ENCODE measurements at regions not wholly inside any gene's neighbourhood (a gene's known extent, or its start where the extent isn't known, plus 50 kb on each side); places are given as distances from the start of the nearest gene placed in this dataset.

- no peak overlapping the region for H3K27ac ChIP-seq
- TF ChIP-seq ZFX (IDR thresholded peaks at IDR 0.05): no peak
- TF ChIP-seq, protein P1, sequence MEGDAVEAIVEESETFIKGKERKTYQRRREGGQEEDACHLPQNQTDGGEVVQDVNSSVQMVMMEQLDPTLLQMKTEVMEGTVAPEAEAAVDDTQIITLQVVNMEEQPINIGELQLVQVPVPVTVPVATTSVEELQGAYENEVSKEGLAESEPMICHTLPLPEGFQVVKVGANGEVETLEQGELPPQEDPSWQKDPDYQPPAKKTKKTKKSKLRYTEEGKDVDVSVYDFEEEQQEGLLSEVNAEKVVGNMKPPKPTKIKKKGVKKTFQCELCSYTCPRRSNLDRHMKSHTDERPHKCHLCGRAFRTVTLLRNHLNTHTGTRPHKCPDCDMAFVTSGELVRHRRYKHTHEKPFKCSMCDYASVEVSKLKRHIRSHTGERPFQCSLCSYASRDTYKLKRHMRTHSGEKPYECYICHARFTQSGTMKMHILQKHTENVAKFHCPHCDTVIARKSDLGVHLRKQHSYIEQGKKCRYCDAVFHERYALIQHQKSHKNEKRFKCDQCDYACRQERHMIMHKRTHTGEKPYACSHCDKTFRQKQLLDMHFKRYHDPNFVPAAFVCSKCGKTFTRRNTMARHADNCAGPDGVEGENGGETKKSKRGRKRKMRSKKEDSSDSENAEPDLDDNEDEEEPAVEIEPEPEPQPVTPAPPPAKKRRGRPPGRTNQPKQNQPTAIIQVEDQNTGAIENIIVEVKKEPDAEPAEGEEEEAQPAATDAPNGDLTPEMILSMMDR (conservative IDR thresholded peaks at IDR 0.05): no peak
Measured at GRCh38 chr3:153042088-153042487, 119.9 kb upstream of the RAP2B start.

DNA sequence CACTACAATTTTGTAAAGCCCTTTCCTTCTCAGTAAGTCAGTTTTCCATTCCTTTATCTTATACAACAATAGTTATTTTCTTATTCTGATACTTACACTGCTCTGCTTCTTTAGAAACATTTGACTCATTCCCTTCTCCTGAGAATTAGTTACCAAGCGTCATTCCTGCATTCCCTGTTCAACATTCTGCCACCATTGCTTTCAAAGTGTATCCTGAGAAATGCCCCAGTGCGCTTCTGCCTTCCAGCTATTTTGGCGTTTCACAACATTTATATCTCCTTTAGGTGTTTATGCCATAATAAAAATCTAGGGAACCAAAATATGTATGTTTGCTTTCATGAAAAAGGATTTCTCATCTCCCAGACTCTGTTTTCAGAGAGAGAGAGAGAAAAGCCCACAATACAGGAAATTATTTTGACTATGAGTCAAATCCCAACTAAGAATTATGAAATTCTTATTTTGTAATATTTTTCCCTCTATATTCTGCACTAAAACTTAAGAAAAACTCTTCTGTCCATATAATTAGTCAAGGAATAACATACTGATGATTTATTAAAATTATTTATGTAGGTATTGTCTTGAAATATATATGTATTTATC is 118.2 kb upstream of the RAP2B start:
- H3K27ac ChIP-seq: no peak overlapping the region
- TF ChIP-seq, protein P1 (conservative IDR thresholded peaks at IDR 0.05): no peak
- TF ChIP-seq ZFX (IDR thresholded peaks at IDR 0.05): no peak

DNA sequence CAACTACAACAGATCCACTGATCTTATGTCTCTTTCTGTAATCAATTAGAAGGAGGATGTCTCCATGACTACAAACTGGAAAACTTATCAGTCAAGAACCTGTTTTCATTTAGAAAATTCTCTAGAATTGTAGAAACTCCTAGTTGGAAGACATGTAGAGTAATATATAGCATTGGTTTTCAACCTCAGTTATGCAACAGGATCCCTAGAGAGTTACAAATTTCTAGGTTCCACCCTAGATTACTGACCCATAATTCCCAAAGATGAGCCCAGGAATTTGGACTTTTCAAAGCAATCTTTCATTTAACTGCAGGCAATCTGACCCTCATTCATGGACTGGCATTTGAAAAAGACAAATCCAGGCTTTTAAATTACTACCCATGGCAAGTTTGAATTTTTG is 116.9 kb upstream of the RAP2B start:
- no peak overlapping the region for H3K27ac ChIP-seq
- TF ChIP-seq ZFX (IDR thresholded peaks at IDR 0.05): no peak
- TF ChIP-seq, protein P1 (conservative IDR thresholded peaks at IDR 0.05): no peak

DNA sequence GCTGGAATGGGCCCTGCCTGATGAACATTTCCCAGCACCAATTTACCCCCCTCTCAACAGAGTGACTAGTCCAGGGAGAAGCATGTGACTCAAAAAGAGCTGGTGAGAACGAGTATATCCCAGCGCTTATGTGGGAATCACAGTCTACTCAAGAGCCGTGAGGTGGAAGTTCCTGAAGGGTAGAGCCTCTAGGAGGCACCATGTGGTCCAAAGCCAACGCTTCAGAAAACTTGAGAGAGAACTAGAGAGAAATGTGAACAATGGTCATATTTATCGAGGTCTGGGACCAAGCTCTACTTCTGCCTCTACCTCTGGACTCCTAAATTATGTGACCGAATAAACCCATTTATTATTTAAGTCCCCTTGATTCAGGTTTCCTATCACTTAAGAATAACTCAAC is 111.0 kb upstream of the RAP2B start:
- no peak overlapping the region for H3K27ac ChIP-seq
- TF ChIP-seq ZFX (IDR thresholded peaks at IDR 0.05): no peak
- TF ChIP-seq, protein P1 (conservative IDR thresholded peaks at IDR 0.05): no peak

DNA sequence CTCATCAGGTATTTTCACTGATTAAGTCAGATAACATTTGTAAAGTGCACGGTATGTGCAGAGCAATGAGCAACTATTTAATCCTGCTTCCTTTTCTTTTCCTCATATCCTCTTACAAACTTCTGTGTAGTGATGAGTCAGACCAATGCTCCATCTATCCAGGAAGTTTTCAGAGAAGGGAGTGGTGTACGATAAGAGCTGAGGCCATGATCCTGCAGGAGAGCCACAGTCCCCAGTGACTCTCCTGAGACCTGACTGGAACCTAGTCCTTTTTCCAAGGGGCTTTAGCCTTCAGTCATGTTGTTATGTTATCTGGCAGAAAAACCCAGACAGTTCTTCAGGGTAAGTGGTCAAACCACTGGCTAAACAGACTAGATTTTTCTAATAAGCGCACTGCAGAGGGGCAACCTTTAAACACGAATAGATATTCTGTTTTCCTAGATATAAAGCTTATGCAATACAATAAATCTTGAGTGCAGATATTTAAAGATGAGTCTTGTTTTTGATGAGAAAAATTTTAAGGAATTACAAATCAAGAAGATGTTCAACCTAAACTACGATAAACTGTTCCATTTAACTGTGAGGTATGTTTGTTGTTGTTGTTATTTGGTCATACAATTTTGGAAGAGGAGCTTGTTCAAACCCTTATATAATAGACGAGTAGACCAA is 110.5 kb upstream of the RAP2B start:
- H3K27ac ChIP-seq: no peak overlapping the region
- TF ChIP-seq ZFX (IDR thresholded peaks at IDR 0.05): no peak
- TF ChIP-seq, protein P1 (conservative IDR thresholded peaks at IDR 0.05): no peak

DNA sequence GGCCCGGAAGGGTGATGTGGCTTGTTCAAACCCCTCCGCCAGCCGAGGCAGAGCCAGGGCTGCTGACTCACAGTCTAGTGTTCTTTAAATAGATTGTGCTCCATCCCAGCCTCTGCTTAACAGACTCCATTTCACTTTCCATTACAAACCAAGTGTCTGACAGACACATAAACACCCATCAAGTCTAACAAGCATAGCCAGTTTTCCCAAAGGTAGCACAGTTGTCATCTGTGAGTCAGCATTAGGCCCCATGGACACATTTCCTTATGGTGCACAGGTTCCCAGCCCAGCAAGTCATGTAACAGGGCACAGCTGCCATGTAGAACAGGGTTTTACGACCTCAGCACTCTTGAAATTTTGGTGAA is 109.9 kb upstream of the RAP2B start:
- no peak overlapping the region for H3K27ac ChIP-seq
- TF ChIP-seq, protein P1 (conservative IDR thresholded peaks at IDR 0.05): no peak
- TF ChIP-seq ZFX (IDR thresholded peaks at IDR 0.05): no peak

GRCh38 chr3:153055217-153055616 is 106.8 kb upstream of the RAP2B start:
- no peak for TF ChIP-seq ZFX (IDR thresholded peaks at IDR 0.05)
- TF ChIP-seq, protein P1 (conservative IDR thresholded peaks at IDR 0.05): no peak
- H3K27ac ChIP-seq: no peak overlapping the region

All from C4-2B (cell line).